Panc1 (cell line): ENCODE measurements at regions not wholly inside any gene's neighbourhood (a gene's known extent, or its start where the extent isn't known, plus 50 kb on each side); places are given as distances from the start of the nearest gene placed in this dataset.

Experiments used
- ATAC-seq: fragments of 200-7000 bp; cut with Tn5 transposase; 2 replicates; pipeline ENCODE4 v1.9.1; 2020; ENCODE audit warnings: mild to moderate bottlenecking, moderate library complexity
- BruUV-seq: library from RNA; stranded (reverse); fragments of 400-500 nt; replicated peaks from 2 replicates; lab custom pipeline; 2021; lab: Mats Ljungman, UMichigan
- CTCF ChIA-PET: fragments of 300-600 bp; sonication (Branson Sonifier 250); formaldehyde crosslinking; loops from one replicate; lab custom pipeline; 2022; ENCODE audit warnings: antibody characterized with exemption; lab: Charles Lee
- POLR2A ChIA-PET: fragments of 300-600 bp; sonication (Branson Sonifier 250); formaldehyde crosslinking; loops from one replicate; lab custom pipeline; 2022; ENCODE audit warnings: antibody characterized with exemption; lab: Charles Lee
- DNase-seq: peaks from one replicate; pipeline ENCODE4 v3.0.0-alpha.2; 2010; ENCODE audit warnings: low read depth, low spot score
- H3K27ac ChIP-seq: 2 replicates; pipeline ENCODE4 v1.5.1; 2011; ENCODE audit warnings: mild to moderate bottlenecking, low read length, inconsistent platforms
- H3K27me3 ChIP-seq: fragments of 200-500 bp; sonication (Bioruptor generic); 2 replicates; pipeline ENCODE4 v1.6.0; 2014; ENCODE audit warnings: low read length, inconsistent platforms; ENCODE audit not compliant: control insufficient read depth, insufficient read depth
- H3K36me3 ChIP-seq: fragments of 200-500 bp; sonication (Bioruptor generic); 2 replicates; pipeline ENCODE4 v1.5.1; 2014; ENCODE audit warnings: inconsistent platforms, mild to moderate bottlenecking, low read length, moderate library complexity; ENCODE audit not compliant: control insufficient read depth, insufficient read depth
- H3K4me1 ChIP-seq: 2 replicates; pipeline ENCODE4 v1.5.1; 2011; ENCODE audit warnings: inconsistent platforms, mild to moderate bottlenecking, low read length, moderate library complexity; ENCODE audit not compliant: control insufficient read depth, insufficient read depth
- H3K4me3 ChIP-seq, 2 experiments: 2 replicates each; pipeline ENCODE4 v1.5.1; 2011 to 2012; ENCODE audit warnings: low read depth in 2 of 2, low read length in 2 of 2, mild to moderate bottlenecking in 2 of 2, inconsistent platforms in 1 of 2, moderate library complexity in 1 of 2
- H3K9me3 ChIP-seq: fragments of 200-500 bp; sonication (Bioruptor generic); 2 replicates; pipeline ENCODE4 v1.5.1; 2014; ENCODE audit warnings: low read depth, mild to moderate bottlenecking, inconsistent platforms, low read length, moderate library complexity; ENCODE audit not compliant: control insufficient read depth, insufficient read depth
- POLR2AphosphoS5 ChIP-seq: IDR thresholded peaks from 2 replicates; pipeline ENCODE4 v1.6.1; 2012; ENCODE audit warnings: mild to moderate bottlenecking, low read depth, low read length, moderate library complexity
- SIN3A ChIP-seq: IDR thresholded peaks from 2 replicates; pipeline ENCODE4 v1.6.1; 2012; ENCODE audit warnings: low read depth, mild to moderate bottlenecking, low read length, moderate library complexity, borderline replicate concordance; ENCODE audit not compliant: insufficient read depth
- TCF7L2 ChIP-seq: IDR thresholded peaks from 2 replicates; pipeline ENCODE4 v1.6.1; 2011; ENCODE audit warnings: mild to moderate bottlenecking, low read depth, low read length, inconsistent platforms
- in situ Hi-C: cut with HindIII; loops from 2 replicates; pipeline ENCODE4 v1.10.0; 2016; ENCODE audit warnings: low sequenced_read_pairs, low pct_unique_long_range_greater_than_20kb
- intact Hi-C: fragments of 100-400 bp; cut with micrococcal nuclease; formaldehyde crosslinking; loops from one replicate; pipeline ENCODE4 v1.10.0; 2022; ENCODE audit not compliant: unreplicated experiment
- TF ChIP-seq, protein P1 (sequence below), 2 experiments: IDR thresholded peaks; 2 replicates each; pipeline ENCODE4 v1.6.1; 2011 to 2012; ENCODE audit warnings: low read depth in 2 of 2, control low read depth in 1 of 2, low read length in 1 of 2, mild to moderate bottlenecking in 1 of 2, moderate library complexity in 1 of 2; ENCODE audit not compliant: insufficient read depth in 1 of 2
- TF ChIP-seq, protein P2 (sequence below): fragments of 450-650 bp; IDR thresholded peaks from 2 replicates; pipeline ENCODE4 v1.5.1; 2017; ENCODE audit warnings: mild to moderate bottlenecking

DNA sequence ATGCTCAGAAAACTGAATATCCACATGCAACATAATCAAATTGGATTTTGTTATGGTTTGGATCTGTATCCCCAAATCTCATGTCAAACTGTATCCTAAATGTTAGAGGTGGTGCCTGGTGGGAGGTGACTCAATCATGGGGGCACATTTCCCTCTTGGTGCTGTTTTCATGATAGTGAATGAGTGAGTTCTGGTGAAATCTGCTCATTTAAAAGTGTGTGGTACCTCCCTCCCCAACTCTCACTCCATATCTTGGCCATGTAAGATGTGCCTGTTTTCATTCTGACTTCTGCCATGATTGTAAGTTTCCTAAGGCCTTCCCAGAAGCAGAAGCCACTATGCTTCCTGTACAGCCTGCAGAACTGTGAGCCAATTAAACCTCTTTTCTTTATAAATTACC, 239.6 kb upstream of the KLF14 start:
- Histone ChIP-seq H3K4me1 (peaks cover 9% of the 10 kb centered on the region), H3K27me3 (no peaks in the 10 kb centered on the region), H3K27ac (no peak overlapping the region), H3K4me3 (no peak overlapping the region), H3K9me3 (no peaks in the 10 kb centered on the region), H3K36me3 (no peaks in the 10 kb centered on the region)
- in situ Hi-C loops: no loop called here
- TF ChIP-seq, protein P1, sequence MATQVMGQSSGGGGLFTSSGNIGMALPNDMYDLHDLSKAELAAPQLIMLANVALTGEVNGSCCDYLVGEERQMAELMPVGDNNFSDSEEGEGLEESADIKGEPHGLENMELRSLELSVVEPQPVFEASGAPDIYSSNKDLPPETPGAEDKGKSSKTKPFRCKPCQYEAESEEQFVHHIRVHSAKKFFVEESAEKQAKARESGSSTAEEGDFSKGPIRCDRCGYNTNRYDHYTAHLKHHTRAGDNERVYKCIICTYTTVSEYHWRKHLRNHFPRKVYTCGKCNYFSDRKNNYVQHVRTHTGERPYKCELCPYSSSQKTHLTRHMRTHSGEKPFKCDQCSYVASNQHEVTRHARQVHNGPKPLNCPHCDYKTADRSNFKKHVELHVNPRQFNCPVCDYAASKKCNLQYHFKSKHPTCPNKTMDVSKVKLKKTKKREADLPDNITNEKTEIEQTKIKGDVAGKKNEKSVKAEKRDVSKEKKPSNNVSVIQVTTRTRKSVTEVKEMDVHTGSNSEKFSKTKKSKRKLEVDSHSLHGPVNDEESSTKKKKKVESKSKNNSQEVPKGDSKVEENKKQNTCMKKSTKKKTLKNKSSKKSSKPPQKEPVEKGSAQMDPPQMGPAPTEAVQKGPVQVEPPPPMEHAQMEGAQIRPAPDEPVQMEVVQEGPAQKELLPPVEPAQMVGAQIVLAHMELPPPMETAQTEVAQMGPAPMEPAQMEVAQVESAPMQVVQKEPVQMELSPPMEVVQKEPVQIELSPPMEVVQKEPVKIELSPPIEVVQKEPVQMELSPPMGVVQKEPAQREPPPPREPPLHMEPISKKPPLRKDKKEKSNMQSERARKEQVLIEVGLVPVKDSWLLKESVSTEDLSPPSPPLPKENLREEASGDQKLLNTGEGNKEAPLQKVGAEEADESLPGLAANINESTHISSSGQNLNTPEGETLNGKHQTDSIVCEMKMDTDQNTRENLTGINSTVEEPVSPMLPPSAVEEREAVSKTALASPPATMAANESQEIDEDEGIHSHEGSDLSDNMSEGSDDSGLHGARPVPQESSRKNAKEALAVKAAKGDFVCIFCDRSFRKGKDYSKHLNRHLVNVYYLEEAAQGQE (IDR thresholded peaks at IDR 0.05; ENCODE audit: insufficient read depth in 1 of 2, low read depth in 2 of 2, low read length in 1 of 2): no peak
- TF ChIP-seq, protein P2, sequence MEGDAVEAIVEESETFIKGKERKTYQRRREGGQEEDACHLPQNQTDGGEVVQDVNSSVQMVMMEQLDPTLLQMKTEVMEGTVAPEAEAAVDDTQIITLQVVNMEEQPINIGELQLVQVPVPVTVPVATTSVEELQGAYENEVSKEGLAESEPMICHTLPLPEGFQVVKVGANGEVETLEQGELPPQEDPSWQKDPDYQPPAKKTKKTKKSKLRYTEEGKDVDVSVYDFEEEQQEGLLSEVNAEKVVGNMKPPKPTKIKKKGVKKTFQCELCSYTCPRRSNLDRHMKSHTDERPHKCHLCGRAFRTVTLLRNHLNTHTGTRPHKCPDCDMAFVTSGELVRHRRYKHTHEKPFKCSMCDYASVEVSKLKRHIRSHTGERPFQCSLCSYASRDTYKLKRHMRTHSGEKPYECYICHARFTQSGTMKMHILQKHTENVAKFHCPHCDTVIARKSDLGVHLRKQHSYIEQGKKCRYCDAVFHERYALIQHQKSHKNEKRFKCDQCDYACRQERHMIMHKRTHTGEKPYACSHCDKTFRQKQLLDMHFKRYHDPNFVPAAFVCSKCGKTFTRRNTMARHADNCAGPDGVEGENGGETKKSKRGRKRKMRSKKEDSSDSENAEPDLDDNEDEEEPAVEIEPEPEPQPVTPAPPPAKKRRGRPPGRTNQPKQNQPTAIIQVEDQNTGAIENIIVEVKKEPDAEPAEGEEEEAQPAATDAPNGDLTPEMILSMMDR: no peak
- TF ChIP-seq POLR2AphosphoS5 (no peak), SIN3A (no peak), TCF7L2 (no peak)
- ChIA-PET POLR2A (no interaction called here), CTCF (no interaction called here)
- DNase-seq (no peak), ATAC-seq (no peak)
- BruUV-seq: no TSS peak
- intact Hi-C loops: no loop called here

DNA sequence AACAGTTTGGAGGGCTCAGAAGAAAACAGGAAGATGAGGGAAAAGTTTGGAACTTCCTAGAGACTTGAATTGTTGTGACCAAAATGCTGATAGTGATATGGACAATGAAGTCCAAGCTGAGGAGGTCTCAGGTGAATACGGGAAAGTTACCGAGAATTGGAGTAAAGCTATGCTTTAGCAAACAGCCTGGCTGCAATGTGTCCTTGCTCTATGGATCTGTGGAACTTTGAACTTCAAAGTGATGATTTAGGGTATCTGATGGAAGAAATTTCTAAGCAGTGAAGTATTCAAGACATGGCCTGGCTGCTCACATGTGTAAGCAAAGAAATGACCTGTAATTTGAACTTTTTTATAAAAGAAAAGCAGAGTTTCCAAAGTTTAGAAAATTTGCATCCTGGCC, 240.2 kb upstream of the KLF14 start:
- ATAC-seq (no peak), DNase-seq (no peak)
- ChIA-PET POLR2A (no interaction called here), CTCF (no interaction called here)
- peaks cover 9% of the 10 kb centered on the region for H3K4me1 ChIP-seq
- H3K9me3 ChIP-seq: no peaks in the 10 kb centered on the region
- no peak overlapping the region for H3K4me3 ChIP-seq
- intact Hi-C loops (no loop called here), in situ Hi-C loops (no loop called here)
- TF ChIP-seq, protein P1 (IDR thresholded peaks at IDR 0.05; ENCODE audit: insufficient read depth in 1 of 2, low read depth in 2 of 2, low read length in 1 of 2): no peak
- TF ChIP-seq TCF7L2 (no peak), POLR2AphosphoS5 (no peak)
- no peaks in the 10 kb centered on the region for H3K36me3 ChIP-seq
- H3K27ac ChIP-seq: no peak overlapping the region
- H3K27me3 ChIP-seq: no peaks in the 10 kb centered on the region
- no TSS peak for BruUV-seq
